ENCODE measurements at regions not wholly inside any gene's neighbourhood (a gene's known extent, or its start where the extent isn't known, plus 50 kb on each side); places are given as distances from the start of the nearest gene placed in this dataset.

DNA sequence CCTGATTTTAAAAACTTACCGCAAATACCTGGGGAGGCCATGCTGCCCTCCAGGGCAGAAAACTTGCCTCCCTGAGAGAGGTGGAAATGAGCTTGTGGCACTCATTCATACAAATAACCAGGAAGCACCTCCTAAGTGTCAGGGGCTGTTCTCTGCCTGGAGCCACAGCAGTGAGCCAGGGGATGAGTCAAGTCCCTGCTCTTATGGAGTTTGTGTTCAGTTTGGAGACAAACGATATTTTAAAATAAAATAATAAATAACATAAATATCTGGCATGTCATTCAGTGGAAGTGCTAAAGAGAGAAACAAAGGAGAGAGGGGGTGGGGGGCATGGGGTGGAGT, 313.8 kb downstream of the C16orf95 start:
- TF ChIP-seq, protein P1, sequence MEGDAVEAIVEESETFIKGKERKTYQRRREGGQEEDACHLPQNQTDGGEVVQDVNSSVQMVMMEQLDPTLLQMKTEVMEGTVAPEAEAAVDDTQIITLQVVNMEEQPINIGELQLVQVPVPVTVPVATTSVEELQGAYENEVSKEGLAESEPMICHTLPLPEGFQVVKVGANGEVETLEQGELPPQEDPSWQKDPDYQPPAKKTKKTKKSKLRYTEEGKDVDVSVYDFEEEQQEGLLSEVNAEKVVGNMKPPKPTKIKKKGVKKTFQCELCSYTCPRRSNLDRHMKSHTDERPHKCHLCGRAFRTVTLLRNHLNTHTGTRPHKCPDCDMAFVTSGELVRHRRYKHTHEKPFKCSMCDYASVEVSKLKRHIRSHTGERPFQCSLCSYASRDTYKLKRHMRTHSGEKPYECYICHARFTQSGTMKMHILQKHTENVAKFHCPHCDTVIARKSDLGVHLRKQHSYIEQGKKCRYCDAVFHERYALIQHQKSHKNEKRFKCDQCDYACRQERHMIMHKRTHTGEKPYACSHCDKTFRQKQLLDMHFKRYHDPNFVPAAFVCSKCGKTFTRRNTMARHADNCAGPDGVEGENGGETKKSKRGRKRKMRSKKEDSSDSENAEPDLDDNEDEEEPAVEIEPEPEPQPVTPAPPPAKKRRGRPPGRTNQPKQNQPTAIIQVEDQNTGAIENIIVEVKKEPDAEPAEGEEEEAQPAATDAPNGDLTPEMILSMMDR (IDR thresholded peaks at IDR 0.05; ENCODE audit: insufficient read depth, low read length, poor library complexity, severe bottlenecking): no peak
- Histone ChIP-seq H3K36me3 (ENCODE audit: control insufficient read depth, insufficient read depth, low read length) (no peaks in the 10 kb centered on the region), H3K27me3 (replicated peaks; ENCODE audit: control insufficient read depth, insufficient read depth, low read length) (no peaks in the 10 kb centered on the region; the same call in 1 of the 2 replicates), H3K4me3 (replicated peaks; ENCODE audit: low read depth, low read length) (no peak overlapping the region)
- DNase-seq (ENCODE audit: extremely low read depth, insufficient read length): no peak

GRCh38 chr16:87006021-87006420, 311.2 kb downstream of the C16orf95 start:
- Histone ChIP-seq H3K4me3 (replicated peaks; ENCODE audit: low read depth, low read length) (no peak overlapping the region), H3K36me3 (ENCODE audit: control insufficient read depth, insufficient read depth, low read length) (no peaks in the 10 kb centered on the region), H3K27me3 (replicated peaks; ENCODE audit: control insufficient read depth, insufficient read depth, low read length) (no peaks in the 10 kb centered on the region; the same call in 1 of the 2 replicates)
- DNase-seq (ENCODE audit: extremely low read depth, insufficient read length): no peak
- TF ChIP-seq, protein P1 (IDR thresholded peaks at IDR 0.05; ENCODE audit: insufficient read depth, low read length, poor library complexity, severe bottlenecking): no peak

DNA sequence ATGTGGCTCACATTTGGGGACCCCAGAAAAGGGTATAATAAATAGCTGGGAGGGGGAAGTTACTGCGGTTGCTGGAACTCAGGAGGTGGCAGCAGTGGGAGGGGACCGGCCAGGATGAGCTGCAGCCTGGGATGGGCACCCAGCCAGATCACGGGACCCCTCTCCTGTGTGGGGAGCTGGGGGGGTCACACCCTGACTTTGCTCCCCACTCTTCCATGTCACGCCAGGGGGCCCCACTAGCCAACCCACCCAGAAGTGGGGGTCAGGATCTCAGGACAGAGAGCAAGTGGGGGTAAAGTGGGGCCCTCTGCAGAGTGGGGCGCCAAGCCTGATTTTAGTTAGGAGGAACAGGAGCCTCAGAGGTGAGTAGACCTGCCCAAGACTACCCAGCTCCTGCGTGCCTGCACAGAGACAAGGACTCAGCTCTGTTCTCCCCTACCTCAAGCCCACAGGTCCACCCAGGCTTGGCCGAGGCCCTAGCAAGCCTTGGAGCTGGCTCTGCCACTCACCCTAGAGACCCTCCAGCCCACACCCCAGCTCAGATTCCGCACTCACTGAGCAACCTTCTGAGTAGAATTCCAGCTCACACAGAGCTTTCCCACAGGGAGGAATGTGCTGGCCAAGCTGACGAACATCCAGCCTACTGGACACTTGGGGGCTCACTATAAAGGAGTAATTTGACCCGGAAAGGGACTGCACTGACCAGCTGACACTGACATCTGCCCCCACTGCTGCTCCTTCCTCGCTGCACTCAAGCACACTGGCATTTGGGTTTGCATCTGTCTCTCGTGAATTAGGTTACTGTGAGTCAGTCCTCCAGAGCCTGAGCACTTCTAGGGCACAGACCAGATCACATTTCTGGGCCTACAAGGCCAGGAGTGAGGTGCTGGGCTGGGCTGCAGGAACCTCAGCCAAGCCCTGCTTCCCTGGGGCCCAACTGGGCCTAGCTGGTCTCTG, 310.1 kb downstream of the C16orf95 start:
- Histone ChIP-seq H3K36me3 (ENCODE audit: control insufficient read depth, insufficient read depth, low read length) (no peaks in the 10 kb centered on the region), H3K4me3 (replicated peaks; ENCODE audit: low read depth, low read length) (no peak overlapping the region), H3K27me3 (replicated peaks; ENCODE audit: control insufficient read depth, insufficient read depth, low read length) (no peaks in the 10 kb centered on the region; the same call in 1 of the 2 replicates)
- TF ChIP-seq, protein P1 (IDR thresholded peaks at IDR 0.05; ENCODE audit: insufficient read depth, low read length, poor library complexity, severe bottlenecking): no peak
- no peak for DNase-seq (ENCODE audit: extremely low read depth, insufficient read length)

- TF ChIP-seq, protein P1 (IDR thresholded peaks at IDR 0.05; ENCODE audit: insufficient read depth, low read length, poor library complexity, severe bottlenecking): no peak
- H3K36me3 ChIP-seq (ENCODE audit: control insufficient read depth, insufficient read depth, low read length): no peaks in the 10 kb centered on the region
- no peak for DNase-seq (ENCODE audit: extremely low read depth, insufficient read length)
- no peak overlapping the region for H3K4me3 ChIP-seq (replicated peaks; ENCODE audit: low read depth, low read length)
- no peaks in the 10 kb centered on the region; the same call in 1 of the 2 replicates for H3K27me3 ChIP-seq (replicated peaks; ENCODE audit: control insufficient read depth, insufficient read depth, low read length)
These were observed 309.3 kb downstream of the C16orf95 start for GRCh38 chr16:87007907-87008306.

DNA sequence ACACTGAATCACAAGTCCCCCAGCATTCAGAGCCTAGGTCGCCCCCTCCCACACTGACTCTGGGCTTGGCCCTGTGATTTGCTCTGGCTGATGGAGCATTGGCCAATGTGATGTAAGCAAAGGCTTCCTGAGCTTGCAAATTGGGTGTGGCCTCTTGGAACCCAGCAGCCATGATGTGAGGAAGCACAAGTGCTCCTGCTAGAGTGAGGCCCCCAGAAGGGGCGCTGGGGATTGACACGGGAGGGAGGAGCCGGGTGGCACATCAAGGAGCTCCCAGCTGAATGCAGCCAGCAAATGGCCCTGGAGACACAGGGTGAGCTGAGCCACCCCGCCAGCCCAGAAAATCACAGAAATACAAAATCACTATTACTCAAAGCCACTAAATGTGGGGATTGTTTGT, 308.5 kb downstream of the C16orf95 start:
- Histone ChIP-seq H3K27me3 (replicated peaks; ENCODE audit: control insufficient read depth, insufficient read depth, low read length) (no peaks in the 10 kb centered on the region; the same call in 1 of the 2 replicates), H3K4me3 (replicated peaks; ENCODE audit: low read depth, low read length) (no peak overlapping the region)
- TF ChIP-seq, protein P1 (IDR thresholded peaks at IDR 0.05; ENCODE audit: insufficient read depth, low read length, poor library complexity, severe bottlenecking): no peak

More for the DNA sequence above, 308.5 kb downstream of the C16orf95 start:
- no peak for DNase-seq (ENCODE audit: extremely low read depth, insufficient read length)
- H3K36me3 ChIP-seq (ENCODE audit: control insufficient read depth, insufficient read depth, low read length): no peaks in the 10 kb centered on the region

Data from GM06990 (cell line).